ENCODE measurements at regions not wholly inside any gene's neighbourhood (a gene's known extent, or its start where the extent isn't known, plus 50 kb on each side); places are given as distances from the start of the nearest gene placed in this dataset.
"Not testable (repeated sequence)": the region's sequence is repeated elsewhere in the genome, so short reads cannot be mapped to it uniquely, and the experiment has no call there.

DNA sequence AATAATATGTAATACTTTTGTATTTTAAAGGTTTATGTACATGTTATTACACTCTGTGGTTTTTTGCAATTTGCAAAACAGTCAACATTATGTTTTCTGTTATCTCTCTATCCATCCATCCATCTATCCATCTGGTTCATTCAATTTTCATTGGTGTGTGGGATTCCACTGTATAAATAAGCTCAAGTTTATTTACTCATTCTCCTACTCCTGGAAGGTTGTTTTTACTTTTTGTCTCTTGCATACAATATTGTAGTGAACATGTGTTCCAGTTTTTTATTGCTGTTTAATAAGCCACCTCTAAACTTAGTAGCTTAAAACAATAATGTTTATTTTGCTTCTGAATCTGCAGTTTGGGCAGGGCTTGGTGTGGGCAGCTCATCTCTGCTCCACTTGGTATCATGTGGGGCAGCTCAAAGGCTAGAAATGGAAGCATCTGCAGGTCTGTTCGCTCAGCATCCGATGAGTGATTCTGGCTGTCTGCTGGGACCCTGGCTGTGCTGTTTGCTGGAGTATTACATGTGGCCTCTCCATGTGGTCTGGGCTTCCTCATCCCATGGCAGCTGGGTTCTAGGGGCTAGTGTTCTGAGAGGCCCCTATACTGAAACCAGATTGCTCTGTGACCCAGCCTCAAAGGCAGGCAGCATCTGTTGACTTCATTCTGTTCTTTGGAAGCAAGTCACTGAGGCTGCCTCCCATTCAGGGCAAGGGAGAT is 98.8 kb downstream of the SLC25A47 start:
- DNase-seq: no peak

DNA sequence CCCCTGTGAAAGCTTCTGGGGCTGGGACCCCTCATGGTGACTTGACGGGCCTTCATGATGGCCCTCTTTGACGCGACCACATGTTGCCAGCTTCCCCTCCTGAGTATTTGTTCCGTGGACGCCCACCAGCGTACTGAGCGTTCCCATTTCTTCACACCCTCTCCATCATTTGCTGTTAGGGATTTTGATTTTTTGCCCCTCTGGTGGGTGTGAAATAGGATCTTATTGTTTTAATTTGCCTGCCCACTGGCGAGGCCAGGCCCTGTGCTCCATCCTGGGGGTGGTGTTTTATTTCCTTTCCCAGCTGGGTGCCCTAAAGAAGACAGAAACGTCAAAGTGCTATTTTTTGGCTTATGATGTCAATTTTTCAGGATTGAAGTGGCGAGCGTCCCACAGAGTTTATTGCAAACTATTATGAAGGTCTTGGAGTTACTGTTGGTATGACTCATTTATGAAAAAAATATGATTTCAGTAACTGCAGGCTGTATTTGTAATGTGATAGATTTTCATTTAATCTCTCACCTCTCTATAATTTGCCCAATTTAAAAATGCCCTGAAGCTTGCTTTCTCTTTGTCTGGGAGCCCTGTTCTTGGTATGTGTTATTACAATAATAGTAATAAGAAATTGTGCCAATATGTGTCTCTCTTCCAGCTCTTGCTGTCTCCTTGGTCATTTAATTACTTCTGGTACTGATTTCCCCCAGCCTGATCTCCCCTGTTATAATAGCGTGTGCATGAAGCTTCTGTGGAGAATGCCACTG is 99.6 kb downstream of the SLC25A47 start:
- DNase-seq: no peak

DNA sequence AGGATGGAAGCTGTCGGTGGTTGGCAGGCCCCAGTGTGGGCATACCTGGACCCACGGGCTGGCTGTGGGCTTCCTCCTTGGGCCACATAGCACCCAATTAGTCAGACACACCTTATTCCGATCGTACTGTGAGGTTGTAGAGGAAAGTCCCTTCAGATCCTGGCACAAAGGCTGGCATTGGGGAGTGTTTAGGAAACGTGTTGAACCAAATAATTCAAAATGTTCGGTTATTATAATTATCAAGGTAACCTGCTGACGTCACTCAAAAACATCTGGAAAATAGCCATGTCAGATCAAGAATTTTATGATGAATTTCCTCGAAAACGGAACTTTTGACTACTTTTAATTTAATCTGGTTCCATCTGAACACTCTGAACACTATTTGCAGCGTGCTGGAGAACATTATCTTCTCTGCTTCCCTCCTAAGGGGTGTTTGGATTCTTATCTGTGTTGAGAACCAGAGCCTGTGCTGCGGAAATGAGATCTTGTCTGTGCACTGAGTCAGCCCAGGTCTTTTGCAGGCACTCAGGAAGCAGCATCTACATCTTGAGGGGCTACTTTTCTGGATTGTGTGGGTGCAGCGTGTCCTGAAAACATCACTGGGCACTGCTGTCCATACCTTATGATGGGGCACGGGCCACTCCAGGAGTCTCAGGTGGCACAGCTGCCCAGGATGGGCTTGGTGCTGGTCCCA is 100.3 kb downstream of the SLC25A47 start:
- DNase-seq: no peak

DNA sequence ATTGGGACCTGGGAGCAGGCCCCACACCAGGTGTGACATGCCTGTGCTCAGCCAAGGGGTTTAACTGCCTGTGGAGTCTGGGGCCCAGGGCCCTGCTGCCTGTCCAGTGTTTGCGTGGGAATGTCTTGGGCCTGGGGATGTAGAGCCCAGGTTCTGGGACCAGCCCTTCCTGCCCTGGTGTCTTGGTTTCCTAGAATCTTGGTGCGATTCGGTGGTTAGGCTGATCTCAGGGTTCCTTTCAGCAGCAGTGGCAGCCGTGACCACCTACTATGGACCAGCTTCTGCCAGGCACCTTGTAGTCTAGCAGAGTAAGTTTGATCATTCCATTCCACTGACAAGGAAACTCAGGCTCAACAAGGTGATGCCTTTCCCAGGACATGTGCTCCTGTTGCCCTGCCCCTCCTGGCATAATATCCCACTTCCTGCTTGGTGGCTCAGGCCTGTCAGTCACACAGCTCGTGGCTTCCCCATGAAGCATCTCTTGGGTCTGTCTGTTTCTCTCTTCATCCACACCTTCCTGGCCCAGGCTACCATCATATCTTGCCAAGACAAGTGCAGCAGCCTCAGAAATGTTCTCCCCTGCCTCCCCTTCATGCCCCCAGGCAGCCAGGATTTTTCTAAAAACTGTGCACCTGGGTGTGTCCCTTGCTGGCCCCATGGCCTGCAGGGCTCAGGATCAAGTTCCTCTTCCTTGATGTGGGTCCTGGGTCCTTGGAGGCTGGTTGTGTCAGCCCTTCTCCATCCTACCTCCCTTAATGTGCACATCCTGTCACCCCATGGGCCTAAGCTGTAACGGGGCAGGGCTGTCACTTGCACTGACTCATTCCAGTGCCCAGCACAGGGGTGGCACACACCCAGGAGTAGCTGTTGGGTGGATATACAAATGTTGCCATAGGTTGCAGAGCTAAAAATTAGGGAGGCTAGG is 101.6 kb downstream of the SLC25A47 start:
- DNase-seq: no peak

DNA sequence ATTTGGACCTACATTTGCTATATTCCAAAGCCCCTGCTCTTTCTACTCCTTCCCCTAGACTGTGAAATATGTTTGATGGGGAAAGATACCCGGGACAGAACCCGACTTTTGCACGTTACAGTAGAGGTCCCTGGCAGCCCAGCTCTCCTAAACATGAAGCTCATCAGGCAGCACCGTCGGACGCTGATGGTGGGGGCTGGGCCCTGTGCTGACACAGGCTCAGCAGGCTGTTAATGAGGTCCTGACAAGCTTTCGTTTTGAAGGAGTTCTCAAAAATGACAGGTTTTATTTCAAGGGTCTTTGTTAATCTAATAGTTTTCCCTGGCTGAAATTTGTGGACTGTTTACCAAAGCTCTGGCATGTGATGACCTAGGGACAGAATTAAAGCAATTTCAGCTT is 102.3 kb downstream of the SLC25A47 start:
- no peak for DNase-seq

DNA sequence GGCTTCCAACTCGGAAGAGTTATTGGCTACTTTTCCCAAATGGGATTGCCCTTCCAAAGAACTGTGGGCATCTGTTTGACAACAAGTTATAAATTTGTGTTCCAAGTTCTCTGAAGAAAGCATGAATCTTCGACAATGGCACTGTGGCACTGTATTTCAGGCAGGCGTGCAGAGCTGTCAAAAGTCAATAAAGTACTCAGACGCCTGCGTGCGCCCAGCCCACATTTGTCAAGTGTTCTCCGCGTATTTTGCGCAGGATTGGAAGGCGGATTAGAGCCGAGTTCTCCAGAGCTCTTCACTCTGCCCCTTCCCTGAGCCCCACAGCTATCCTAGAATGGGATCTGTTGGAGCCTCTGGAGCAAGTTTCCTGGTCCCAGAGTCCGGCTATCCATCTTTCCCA is 103.2 kb downstream of the SLC25A47 start:
- DNase-seq: no peak

DNA sequence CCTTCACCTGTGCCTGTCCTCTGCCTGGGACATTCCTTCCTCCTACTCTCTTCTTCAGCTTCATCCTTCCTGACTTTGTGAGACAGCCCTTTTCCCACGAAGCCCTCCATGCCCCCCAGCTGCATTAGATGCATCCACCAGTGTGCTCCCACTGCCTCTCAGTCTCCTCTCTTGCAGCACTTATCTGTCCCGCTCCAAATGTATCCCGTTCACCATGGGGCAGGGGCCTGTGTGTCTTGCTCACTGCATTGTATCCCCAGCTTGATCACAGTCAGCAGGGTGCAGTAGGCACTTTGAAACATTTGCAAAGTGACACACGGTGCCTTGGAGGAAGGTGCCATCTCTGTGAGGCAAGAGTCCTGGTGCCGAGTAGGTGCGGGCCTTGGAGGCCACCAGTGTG is 104.0 kb downstream of the SLC25A47 start:
- DNase-seq: no peak

DNA sequence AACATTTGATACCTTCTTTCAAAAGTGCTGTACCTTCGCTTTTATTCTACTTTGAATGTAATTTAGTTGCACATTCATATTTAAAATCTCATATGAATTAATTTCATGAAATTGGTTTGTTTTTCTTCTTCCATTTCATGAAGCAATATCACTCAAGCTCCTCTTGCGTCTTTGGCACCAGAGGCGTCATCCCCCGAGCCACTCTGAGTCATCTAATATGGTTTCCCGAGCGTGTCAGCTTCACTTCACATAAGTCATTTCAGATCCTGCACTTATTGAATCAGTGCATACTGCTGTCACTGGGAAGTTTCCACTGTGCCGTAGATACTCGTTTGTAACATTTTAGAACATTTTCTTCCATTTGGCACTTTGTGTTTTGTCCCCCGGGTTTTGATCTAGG is 105.6 kb downstream of the SLC25A47 start:
- no peak for DNase-seq

DNA sequence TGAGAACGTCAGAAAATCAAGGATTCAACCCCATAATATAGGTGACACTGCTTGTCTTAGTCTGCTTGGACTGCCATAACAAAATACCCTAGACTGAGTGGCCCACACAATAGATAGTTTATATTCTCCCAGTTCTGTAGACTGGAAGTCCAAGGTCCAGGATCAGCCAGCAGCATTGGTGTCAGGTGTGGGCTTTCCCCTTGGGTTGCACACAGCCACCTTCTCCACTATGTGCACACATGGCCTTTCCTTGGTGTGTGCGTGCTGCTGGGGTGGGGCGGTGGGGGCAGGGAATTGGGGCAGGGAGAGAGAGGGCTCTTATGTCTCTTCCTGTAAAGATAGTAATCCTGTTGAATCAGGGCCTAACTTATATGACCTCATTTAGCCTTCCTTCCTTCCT is 106.4 kb downstream of the SLC25A47 start:
- no peak for DNase-seq

DNA sequence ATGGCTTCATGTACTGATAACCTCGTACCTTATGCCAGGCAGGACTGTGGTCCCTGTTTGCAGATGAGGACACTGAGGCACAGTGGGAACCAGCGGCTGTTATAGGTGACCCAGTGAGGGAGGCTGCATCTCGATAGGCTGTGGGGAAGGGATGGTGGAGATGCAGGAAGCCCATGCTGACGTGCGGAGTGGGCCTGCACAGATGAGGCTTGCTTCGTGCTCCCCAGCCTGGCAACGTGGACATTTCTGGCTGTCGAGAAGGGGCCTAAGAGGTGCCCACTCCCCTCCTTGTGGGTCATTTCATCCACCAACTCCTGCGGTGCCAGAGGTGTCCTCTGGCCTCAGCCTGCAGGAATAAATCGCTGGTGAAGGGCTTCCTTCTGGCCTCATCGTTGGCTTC is 107.4 kb downstream of the SLC25A47 start:
- no peak for DNase-seq

DNA sequence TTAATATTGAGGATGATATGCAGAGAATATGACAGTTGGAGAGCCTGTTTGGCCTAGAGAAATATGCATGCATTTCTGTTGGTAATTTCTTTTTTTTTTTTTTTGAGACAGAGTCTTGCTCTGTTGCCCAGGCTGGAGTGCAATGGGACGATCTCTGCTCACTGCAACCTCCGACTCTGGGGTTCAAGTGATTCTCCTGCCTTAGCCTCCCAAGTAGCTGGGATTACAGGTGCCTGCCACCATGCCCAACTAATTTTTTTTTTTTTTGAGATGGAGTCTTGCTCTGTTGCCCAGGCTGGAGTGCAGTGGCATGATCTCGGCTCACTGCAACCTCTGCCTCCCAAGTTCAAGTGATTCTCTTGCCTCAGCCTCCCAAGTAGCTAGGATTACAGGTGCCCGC is 108.3 kb downstream of the SLC25A47 start:
- DNase-seq: not testable (repeated sequence)

DNA sequence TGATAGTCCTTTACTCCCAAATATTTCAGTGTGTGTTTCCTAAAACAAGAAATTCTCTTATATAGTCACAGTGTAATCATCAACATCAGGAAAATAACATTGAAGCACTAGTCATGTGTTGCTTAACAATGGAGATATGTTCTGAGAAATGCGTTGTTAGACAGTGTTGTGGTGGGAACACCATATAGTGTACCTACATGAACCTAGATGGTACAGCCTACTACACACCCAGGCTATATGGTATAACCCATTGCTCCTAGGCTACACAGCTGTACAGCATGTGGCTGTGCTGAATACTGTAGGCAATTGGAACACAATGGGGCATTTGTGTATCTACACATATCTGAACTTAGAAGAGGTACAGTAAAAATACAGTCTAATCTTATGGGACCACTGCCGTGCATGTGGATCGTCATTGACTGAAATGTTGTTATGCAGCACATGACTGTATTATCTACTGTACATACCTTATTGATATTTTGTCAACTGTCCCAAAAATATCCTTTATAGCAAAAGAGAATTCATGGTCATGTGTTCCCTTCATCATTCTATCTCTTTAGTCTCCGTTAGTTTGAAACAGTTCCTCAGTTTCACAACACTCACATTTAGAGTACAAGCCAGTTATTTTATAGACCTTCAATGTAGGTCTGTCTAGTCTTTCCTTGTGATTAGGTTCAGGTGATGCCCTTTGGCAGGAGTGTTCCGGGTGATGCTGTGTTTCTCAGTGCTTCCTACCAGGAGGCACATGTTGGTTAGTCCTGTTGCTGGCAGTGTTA is 109.7 kb downstream of the SLC25A47 start:
- no peak for DNase-seq

DNA sequence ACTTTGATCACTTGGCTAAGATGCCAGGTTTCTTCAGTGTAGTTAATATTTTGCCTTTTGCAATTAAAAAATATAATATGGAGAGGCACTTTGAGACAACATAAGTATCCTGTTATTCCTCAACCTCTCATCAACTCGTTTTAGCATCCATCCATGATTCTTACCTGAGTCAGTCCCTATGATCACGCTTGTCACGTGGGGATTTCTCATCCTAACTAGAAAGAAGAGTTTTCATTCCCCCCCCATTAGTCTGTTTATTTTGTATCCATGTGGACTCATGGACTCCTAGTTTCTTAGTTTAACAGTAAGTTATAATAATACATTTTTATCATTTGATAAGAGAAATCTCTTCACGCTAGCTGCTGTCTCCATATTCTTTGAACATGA is 110.3 kb downstream of the SLC25A47 start:
- no peak for DNase-seq

DNA sequence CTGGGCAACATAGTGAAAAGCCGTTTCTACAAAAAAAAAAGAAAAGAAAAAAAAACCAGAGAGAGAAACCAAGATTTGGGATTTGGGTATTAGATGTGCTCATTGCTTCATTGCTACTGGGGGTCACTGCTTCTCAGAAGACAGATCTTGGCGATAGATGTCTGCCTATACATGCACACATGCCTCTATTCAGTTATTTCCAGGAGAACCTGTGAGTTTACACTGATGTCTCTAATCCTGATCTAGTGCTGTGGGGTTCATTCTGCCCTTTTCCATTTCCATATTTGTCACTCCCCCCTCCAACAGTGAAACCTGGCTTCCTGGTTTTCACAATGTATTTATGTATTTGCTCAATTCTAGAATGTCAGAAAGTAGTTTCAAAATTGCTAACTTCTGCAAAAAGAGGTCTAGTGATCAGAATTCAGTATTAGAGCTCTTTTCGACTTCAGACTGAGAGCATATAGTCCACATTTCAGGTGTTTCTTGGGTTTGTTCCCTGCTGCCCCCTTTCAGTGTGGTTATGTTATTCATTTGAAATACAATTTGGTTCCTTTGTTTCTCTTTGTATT is 111.0 kb downstream of the SLC25A47 start:
- DNase-seq: no peak

DNA sequence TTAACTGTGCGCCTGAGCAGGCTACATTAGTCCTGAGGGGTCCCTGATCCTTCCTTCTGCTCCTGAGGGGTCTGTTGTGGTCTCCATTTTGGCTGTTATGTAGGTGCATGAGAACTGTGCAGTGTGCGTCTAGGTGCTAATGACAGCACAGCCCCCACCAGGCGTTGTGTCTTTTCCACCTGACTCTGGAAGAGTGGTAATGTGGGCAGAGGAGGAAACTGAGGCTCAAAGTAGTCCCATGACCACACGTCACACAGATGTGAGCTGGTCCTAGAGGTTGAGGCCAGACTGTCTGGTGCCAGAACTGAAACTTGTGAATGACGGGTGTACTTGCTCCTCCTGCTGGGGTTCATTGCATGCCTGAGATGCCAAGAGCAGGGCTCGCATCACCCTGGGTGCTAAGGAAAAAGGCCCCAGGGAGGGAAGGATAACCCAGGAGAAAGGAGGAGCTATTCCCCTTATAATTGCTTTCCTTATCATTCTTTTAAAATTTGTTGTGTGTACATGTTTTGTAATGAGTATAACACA is 111.8 kb downstream of the SLC25A47 start:
- DNase-seq: no peak

DNA sequence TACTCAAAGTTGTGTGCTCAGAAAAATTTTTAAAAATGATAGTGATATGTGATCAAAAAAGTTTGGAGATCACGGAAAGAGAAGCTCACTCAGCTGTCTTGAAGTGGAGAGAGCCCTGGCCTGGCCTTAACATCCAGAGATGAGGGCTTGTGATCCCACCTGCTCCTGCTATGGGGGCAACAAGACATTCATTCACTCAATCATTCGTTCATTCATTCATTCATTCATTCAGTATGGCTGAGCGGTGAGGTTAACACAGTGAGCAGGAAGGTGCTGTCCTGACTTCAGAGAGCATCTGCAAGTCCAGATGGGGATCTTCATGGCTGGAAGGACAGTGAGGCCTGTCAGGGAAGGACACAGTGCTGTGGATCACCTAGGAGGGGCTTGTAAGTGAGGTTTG is 112.3 kb downstream of the SLC25A47 start:
- no peak for DNase-seq

DNA sequence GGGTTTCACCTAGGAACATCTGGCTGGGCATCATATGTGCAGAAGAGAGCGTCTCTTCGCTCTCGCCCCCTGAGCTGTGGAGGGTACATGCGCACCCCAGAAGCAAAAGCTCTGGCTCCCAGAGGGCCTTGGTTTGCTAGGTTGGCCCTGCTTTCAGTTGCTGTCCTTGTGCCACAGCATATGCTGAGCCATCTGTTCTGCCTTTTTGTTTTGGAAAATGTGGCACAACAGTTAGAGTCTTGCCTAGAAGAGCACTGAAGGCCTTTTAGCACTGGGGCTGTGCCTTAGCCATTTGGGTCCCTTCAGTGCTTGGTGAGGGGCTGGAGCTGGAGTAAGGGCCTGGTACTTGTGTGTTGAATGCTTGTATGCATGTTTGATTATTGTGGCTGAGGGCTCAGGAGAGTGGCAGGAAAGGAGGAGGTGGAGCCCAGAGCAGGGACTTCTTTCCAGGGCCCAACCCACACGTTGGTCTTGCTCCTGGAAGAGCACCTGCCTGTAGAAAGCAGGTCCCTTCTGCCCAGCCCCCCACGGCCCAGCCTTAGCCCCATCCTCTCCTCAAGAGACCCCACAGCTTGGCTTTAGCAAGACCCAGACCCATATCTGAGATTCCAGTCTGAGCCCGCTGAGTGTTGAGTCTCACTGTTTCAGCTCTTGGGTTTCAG is 113.7 kb downstream of the SLC25A47 start:
- DNase-seq: no peak

DNA sequence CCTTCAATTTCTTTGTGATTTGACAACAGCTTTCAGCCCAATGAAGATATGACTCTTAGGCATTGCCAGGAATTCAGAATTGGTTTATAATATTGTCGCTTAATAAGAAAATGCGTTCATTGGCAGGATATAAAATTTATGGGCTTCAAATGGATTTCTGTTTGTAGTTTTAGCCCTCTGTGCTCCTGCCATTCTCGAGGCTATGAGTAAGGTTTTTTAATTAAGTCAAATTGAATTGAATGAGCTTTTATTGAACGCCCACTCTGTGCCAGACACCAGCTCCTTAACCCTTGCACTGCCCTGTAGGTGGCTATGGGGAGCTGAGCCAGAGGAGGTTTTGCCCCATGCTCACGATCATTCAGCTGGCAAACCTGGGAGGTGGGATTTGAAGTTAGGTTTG is 115.1 kb downstream of the SLC25A47 start:
- DNase-seq: no peak

DNA sequence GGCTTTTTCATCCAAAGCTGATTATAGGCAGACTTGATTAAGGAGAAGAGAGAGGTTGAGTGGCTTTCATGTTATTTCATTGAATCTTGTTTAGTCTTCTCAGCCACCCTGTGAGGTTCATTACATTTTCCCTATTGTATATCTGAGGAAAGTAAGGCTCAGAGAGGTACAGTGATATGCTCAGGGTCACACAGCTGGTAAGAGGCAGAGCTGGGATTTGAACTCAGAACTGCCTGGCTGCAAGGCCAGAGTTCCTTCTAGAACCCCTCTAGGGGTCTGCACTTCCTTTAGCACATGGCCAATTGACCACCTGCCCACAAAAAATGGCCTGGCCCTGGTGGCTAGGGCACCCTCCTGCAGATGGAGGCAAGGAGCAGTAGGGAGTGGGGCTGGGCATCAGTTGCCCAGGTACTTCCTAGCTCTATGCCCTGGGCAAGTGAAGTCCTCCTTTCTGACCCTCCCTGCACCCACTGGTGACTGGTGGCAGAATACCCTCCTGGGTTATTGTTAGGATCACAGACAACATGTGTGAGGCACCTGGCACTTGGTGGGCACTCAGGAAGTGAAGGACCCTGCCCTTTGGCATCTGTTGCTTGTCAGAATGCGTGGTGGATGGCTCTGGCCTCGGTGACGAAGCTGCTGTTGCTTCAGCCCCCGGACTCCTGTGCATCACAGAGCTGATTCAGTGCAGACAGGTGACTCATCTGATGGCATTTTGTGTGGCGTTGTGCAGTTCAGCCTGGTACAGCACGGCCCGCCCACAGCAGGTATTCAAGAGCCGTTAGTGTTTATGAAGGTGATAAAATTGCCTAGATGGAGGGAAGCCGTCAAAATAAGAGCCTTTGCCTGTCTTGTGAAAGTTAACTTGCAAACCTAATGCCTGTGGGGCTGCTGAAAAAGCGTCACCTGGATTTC is 115.8 kb downstream of the SLC25A47 start:
- DNase-seq: peak; percentile 40 to 71

DNA sequence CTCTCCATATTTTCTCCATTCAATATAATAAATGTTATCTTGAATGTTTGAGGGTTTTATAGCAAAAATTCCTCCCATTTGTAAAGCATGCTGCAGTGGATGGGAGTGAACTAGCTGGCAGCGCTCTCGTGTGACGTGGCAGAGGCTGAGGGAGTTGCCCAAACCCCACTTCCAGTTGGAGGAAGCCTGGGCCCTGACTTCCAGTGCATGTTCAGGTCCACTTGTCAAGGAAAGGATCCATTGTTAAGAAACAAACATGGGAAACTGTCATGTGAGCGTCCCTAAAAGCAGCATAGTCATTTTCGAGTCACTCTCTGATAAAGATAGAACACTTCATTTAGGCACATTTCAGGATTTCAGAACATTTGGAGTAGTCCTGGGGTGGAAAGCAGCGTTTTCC is 116.6 kb downstream of the SLC25A47 start:
- DNase-seq: no peak

All from stimulated activated CD4-positive, alpha-beta T cell treated with anti-CD3 and anti-CD28 coated beads, Interleukin-4, amount 100 ng/mL, for 4 hours (primary cell).